ENCODE measurements at regions not wholly inside any gene's neighbourhood (a gene's known extent, or its start where the extent isn't known, plus 50 kb on each side); places are given as distances from the start of the nearest gene placed in this dataset.

GRCh38 chr3:10695595-10696285 is 120.3 kb upstream of the SLC6A11 start:
- DNase-seq (ENCODE audit: low read depth in 2 of 2, low spot score in 1 of 2), result no peak

- DNase-seq (ENCODE audit: low read depth in 2 of 2, low spot score in 1 of 2), result no peak
These were observed 118.1 kb upstream of the SLC6A11 start for GRCh38 chr3:10697918-10698317.

DNA sequence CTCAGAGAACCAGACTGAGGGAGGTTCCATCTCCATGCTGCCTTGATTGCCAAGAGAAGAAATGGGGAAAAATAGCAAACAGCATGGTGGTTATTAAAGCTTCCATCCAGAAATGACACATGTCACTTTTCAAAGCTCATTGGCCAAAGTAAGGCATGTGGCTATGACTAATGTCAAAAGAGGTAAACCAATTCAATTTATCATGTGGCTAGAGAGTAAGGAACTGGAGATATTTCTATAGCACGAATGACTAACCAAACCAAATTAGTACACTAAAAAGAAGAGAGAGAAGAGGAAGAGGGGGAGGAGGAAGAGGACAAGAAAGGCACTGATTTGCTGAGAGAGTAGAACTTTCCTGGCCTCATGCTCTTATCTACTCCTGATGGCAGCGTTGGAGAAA is 115.2 kb upstream of the SLC6A11 start:
- no peak for DNase-seq (ENCODE audit: low read depth in 2 of 2, low spot score in 1 of 2)

- no peak for DNase-seq (ENCODE audit: low read depth in 2 of 2, low spot score in 1 of 2)
These were observed 112.9 kb upstream of the SLC6A11 start for GRCh38 chr3:10702961-10703740.

GRCh38 chr3:10703875-10704274 is 112.2 kb upstream of the SLC6A11 start:
- DNase-seq (ENCODE audit: low read depth in 2 of 2, low spot score in 1 of 2), result no peak

GRCh38 chr3:10706156-10706739 is 109.8 kb upstream of the SLC6A11 start:
- DNase-seq (ENCODE audit: low read depth in 2 of 2, low spot score in 1 of 2), result no peak

DNA sequence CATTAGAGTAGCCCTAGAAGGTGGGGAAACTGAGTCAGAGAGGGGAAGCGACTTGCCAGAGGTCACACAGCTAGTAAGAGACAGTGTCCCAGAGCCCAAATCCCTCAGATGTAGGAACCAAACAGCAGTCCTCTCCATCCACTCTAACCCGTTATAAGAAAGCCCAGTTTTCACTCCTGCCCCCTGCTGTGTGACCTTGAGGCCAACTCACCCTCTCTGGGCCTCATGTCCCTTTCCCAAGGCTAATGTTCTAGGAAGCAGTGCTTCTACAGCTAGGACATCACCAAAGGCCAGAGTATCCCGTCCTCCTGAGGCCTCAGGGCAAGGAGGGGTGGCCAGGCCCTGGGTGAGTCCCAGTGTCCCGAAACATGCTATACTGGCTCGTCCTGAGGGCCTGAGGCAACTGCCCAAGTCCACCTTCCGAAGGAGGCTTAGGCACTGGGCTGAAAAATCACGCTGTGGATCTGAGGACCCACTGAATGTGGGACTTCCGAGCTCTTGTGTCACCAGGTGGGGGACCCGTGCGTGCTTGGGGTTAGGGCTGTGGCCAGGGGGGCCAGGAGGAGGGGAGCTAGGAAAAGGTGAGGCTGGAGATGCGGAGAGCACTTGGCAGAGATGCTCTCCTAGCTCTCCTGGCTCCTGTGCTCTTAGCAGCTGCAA is 109.2 kb upstream of the SLC6A11 start:
- no peak for DNase-seq (ENCODE audit: low read depth in 2 of 2, low spot score in 1 of 2)

DNA sequence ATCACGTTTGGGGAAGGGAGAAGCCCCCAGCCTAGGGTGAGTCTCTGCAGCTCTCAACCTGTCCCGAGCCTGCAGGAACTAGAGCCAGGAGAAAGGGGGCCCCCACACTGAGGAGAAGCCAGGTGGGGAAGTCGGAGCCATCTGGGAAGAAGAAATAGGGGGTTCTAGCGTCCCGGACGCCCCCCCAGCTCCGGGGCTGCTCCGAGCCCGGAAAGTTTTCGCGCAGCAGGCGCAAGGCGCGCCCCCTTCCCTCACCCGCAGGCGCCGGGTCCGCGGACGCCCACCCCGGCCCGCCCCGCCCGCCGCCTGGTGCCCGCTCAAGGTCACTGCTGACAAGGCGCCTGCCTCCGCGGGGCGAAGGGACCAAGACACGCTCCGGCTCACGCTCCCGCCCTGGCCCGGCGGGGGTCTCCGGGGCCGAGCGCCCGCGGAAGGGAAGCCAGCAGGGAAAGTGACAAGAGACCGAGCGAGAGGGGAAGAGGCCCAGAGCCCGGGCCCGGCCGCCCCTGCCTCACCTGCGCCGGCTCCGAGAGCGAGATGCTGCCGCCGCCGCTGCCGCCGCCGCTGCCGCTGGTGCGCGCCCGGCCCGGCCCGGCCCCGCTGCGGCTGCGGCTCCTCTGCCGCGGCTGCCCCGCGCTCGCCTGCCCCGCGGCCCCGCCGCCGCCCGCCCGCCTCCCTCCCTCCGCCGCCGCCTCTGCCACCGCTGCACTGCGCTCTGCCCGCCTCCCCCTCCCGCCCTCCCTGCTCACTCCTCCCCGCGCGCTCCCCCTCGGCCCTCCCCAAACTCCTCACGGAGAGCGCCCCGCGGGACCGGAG is 108.4 kb upstream of the SLC6A11 start:
- no peak for DNase-seq (ENCODE audit: low read depth in 2 of 2, low spot score in 1 of 2)

GRCh38 chr3:10708216-10708893 is 107.7 kb upstream of the SLC6A11 start:
- no peak for DNase-seq (ENCODE audit: low read depth in 2 of 2, low spot score in 1 of 2)

GRCh38 chr3:10709110-10709781 is 106.8 kb upstream of the SLC6A11 start:
- no peak for DNase-seq (ENCODE audit: low read depth in 2 of 2, low spot score in 1 of 2)

DNA sequence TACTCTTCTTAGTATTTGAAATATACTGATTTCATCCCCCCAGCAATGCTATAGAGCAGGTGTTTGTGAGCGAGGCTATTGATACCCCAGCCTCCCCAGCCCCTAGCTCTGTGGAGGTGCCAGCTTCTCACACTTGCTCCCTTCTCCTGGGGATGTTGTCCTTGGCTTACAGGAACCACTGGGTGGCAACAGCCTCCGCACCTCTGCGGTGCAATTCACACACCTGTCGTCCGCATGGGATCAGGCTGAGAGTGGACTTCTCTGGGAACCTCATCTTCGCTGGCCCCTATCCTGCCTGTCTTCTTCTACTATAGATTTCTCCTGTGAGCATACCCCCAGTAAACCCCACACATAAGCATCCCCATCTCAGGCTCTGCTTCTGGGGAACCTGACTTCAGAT is 103.9 kb upstream of the SLC6A11 start:
- DNase-seq (ENCODE audit: low read depth in 2 of 2, low spot score in 1 of 2), result no peak

DNA sequence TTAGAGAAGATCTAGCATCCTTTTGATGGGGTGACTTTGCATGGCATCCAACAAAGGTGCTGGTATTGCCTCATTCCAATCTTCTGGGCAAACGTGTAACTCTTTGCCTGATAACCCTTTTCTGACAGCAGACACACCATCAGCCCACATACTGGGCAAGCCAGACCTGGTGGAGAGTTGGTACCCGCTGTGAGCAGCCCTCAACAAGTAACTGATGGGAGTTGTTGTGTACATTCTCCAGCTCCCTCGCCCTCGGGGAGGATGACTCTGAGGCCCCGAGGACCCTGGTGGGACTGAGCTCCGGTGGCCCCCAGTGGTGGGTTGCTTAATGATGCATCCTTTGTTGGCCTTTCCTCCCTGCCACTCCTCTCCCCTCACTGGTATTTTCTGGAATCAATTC is 102.4 kb upstream of the SLC6A11 start:
- no peak for DNase-seq (ENCODE audit: low read depth in 2 of 2, low spot score in 1 of 2)

DNA sequence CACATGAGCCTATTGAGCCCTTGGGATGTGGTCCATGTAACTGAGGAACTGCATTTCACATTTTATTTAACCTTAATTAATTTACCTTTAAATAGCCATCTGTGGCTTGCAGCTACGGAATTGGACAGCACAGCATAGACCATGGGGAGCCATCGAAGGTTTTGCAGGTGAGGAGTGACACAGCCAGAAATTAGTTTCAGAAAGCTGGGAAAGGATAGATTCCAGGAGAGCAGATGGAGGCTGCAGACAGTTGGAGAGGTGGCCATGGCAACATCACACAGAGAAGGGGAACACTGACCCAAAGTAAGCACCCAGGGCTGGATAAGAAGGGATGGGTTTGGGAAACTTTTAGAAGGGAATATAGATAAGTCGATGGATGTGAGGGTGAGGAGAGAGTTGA is 100.1 kb upstream of the SLC6A11 start:
- no peak for DNase-seq (ENCODE audit: low read depth in 2 of 2, low spot score in 1 of 2)

DNA sequence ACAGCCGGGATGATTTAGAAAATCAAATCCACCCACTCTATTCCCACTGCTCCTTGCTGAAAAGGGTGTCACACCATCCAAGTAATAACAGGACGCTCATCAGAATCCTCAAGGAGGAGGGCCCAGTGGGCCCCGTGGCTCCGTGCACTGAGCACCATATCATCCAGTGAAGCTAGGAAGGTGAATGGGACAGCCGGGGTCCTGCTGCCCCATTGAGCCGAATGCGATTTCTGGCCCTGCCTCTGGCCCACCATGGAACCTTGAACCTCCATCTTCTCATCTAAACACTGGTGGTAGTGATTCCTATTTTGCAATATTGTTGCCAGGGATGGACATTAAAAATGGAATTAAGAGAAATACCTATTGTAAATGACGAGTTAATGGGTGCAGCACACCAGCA is 99.1 kb upstream of the SLC6A11 start:
- no peak for DNase-seq (ENCODE audit: low read depth in 2 of 2, low spot score in 1 of 2)

- no peak for DNase-seq (ENCODE audit: low read depth in 2 of 2, low spot score in 1 of 2)
These were observed 98.3 kb upstream of the SLC6A11 start for GRCh38 chr3:10717756-10718155.

GRCh38 chr3:10721101-10721500 is 94.9 kb upstream of the SLC6A11 start:
- DNase-seq (ENCODE audit: low read depth in 2 of 2, low spot score in 1 of 2), result no peak

- DNase-seq (ENCODE audit: low read depth in 2 of 2, low spot score in 1 of 2), result no peak
These were observed 93.1 kb upstream of the SLC6A11 start for GRCh38 chr3:10722911-10723310.

DNA sequence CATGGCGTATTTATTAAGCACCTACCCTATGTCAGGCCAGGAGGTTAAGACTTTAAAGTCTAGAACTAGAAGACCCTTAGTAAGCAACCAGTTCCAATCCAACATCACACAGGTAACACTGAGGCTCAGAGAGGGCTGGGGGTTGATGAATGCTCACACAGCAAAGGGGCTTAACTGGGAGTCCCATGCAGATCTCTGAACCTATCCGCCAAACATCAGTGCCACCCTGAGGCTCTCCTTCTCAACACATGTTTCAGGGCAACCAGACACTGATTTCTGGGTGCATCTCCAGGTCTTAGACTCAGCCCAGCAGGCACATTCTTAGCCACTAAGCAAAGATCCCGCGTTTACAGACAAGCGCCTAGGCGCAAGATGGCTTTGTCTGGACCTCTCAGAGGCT is 92.0 kb upstream of the SLC6A11 start:
- no peak for DNase-seq (ENCODE audit: low read depth in 2 of 2, low spot score in 1 of 2)

- no peak for DNase-seq (ENCODE audit: low read depth in 2 of 2, low spot score in 1 of 2)
These were observed 91.0 kb upstream of the SLC6A11 start for GRCh38 chr3:10725067-10725466.

DNA sequence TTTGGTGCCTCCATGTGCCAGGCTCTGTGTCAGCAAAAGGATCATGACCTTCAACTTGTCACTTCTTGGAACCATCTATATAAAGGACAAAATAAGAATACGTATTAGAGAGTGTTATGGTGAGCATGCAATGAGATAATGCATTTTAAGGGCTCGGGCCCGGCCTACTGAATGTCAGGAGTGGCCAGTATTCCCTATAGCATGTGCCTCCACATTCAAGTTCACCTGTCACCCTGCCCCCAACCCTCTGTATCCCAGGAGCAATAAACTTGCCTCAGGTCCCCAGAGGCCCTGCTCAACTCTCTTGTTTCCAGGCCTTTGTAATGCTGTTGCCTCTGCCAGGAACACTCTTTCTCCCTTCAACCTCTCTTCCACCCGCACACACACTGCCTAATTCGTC is 90.2 kb upstream of the SLC6A11 start:
- DNase-seq (ENCODE audit: low read depth in 2 of 2, low spot score in 1 of 2), result no peak
